ENCODE measurements at regions not wholly inside any gene's neighbourhood (a gene's known extent, or its start where the extent isn't known, plus 50 kb on each side); places are given as distances from the start of the nearest gene placed in this dataset.

GRCh38 chr5:63375851-63376250, 586.4 kb downstream of the HTR1A start:
- TF ChIP-seq POLR2AphosphoS5 (IDR thresholded peaks at IDR 0.05; ENCODE audit: borderline replicate concordance, low read depth, low read length) (no peak), EZH2 (IDR thresholded peaks at IDR 0.05) (no peak)

Data from SK-N-MC (cell line).